GM23338 (cell line): ENCODE measurements at regions not wholly inside any gene's neighbourhood (a gene's known extent, or its start where the extent isn't known, plus 50 kb on each side); places are given as distances from the start of the nearest gene placed in this dataset.

ENCODE experiments used
- ATAC-seq: fragments of 200-7000 bp; cut with Tn5 transposase; 3 replicates; pipeline ENCODE4 v1.9.1; 2020
- DNase-seq: peaks from one replicate; pipeline ENCODE4 v3.0.0-alpha.2; 2015; ENCODE audit warnings: low spot score
- H2AFZ ChIP-seq: fragments of 200-600 bp; sonication (generic); 2 replicates; pipeline ENCODE4 v1.8.0; 2016; ENCODE audit warnings: antibody characterized with exemption, mild to moderate bottlenecking, moderate library complexity
- H3F3A ChIP-seq: fragments of 200-600 bp; sonication (generic); replicated peaks from 2 replicates; pipeline ENCODE4 v1.8.0; 2017; ENCODE audit warnings: antibody characterized with exemption, mixed run types, low read depth
- H3K27ac ChIP-seq: fragments of 200-600 bp; sonication (generic); 2 replicates; pipeline ENCODE4 v1.6.1; 2016; ENCODE audit warnings: low read depth
- H3K27me3 ChIP-seq: fragments of 200-600 bp; sonication (generic); 2 replicates; pipeline ENCODE4 v1.8.0; 2016; ENCODE audit warnings: mild to moderate bottlenecking, mixed run types, moderate library complexity; ENCODE audit not compliant: insufficient read depth
- H3K36me3 ChIP-seq: fragments of 200-600 bp; sonication (generic); 2 replicates; pipeline ENCODE4 v1.8.0; 2016; ENCODE audit warnings: mild to moderate bottlenecking; ENCODE audit not compliant: insufficient read depth
- H3K4me1 ChIP-seq: fragments of 200-600 bp; sonication (generic); 2 replicates; pipeline ENCODE4 v1.8.0; 2016; ENCODE audit warnings: mild to moderate bottlenecking, moderate library complexity; ENCODE audit not compliant: insufficient read depth
- H3K4me2 ChIP-seq: fragments of 200-600 bp; sonication (generic); 2 replicates; pipeline ENCODE4 v1.7.1; 2017; ENCODE audit warnings: mixed run types
- H3K4me3 ChIP-seq: fragments of 200-600 bp; sonication (generic); 2 replicates; pipeline ENCODE4 v1.6.1; 2016; ENCODE audit warnings: mixed run types
- H3K79me2 ChIP-seq: fragments of 200-600 bp; sonication (generic); replicated peaks from 2 replicates; pipeline ENCODE4 v1.8.0; 2017; ENCODE audit warnings: mild to moderate bottlenecking; ENCODE audit not compliant: insufficient read depth
- H3K9me2 ChIP-seq: fragments of 200-600 bp; sonication (generic); 2 replicates; pipeline ENCODE4 v1.8.0; 2017; ENCODE audit not compliant: insufficient read depth
- H4K20me1 ChIP-seq: fragments of 200-600 bp; sonication (generic); replicated peaks from 2 replicates; pipeline ENCODE4 v1.8.0; 2017; ENCODE audit warnings: mild to moderate bottlenecking; ENCODE audit not compliant: insufficient read depth
- H3K27ac Mint-ChIP-seq: 2 replicates; pipeline ENCODE4 v1.8.0; 2020; ENCODE audit warnings: inconsistent platforms, mild to moderate bottlenecking, moderate library complexity, mixed read lengths
- H3K27me3 Mint-ChIP-seq: 3 replicates; pipeline ENCODE4 v1.8.0; 2022; ENCODE audit warnings: low read depth, mild to moderate bottlenecking, moderate library complexity, mixed read lengths, inconsistent platforms; ENCODE audit not compliant: insufficient read depth, poor library complexity
- H3K36me3 Mint-ChIP-seq: 3 replicates; pipeline ENCODE4 v1.8.0; 2021; ENCODE audit warnings: low read depth, mild to moderate bottlenecking, inconsistent platforms, moderate library complexity, mixed read lengths
- H3K4me1 Mint-ChIP-seq: 3 replicates; pipeline ENCODE4 v1.8.0; 2020; ENCODE audit warnings: mild to moderate bottlenecking, inconsistent platforms, mixed read lengths
- H3K4me3 Mint-ChIP-seq: 3 replicates; pipeline ENCODE4 v1.8.0; 2021; ENCODE audit warnings: moderate library complexity, mild to moderate bottlenecking, inconsistent platforms, mixed read lengths
- H3K9me3 Mint-ChIP-seq: 3 replicates; pipeline ENCODE4 v1.8.0; 2020; ENCODE audit warnings: moderate library complexity, mild to moderate bottlenecking, inconsistent platforms, mixed read lengths
- CREB1 ChIP-seq: fragments of 250-450 bp; sonication (Bioruptor Pico); IDR thresholded peaks from 2 replicates; pipeline ENCODE4 v1.5.0; 2020; ENCODE audit warnings: low read depth, mild to moderate bottlenecking, moderate library complexity
- CTCF ChIP-seq, 2 experiments: fragments of 200-600 bp in 1 of 2; sonication (generic) in 1 of 2; conservative IDR thresholded peaks; 2 replicates each; pipeline versions ENCODE4 v1.5.1 to v1.6.1; 2016 to 2017; ENCODE audit warnings: antibody characterized with exemption in 2 of 2, low read depth in 2 of 2, mild to moderate bottlenecking in 2 of 2, moderate library complexity in 1 of 2
- EZH2 ChIP-seq: fragments of 200-600 bp; sonication (generic); IDR thresholded peaks from one replicate; pipeline ENCODE4 v1.8.0; 2017; ENCODE audit warnings: antibody characterized with exemption, mild to moderate bottlenecking, low read depth; ENCODE audit not compliant: unreplicated experiment
- EZH2phosphoT487 ChIP-seq: fragments of 200-600 bp; sonication (generic); IDR thresholded peaks from one replicate; pipeline ENCODE4 v1.8.1; 2018; ENCODE audit warnings: antibody characterized with exemption; ENCODE audit not compliant: unreplicated experiment
- JUNB ChIP-seq: IDR thresholded peaks from one replicate; pipeline ENCODE4 v1.6.1; 2016; ENCODE audit warnings: antibody characterized with exemption; ENCODE audit not compliant: unreplicated experiment
- NANOG ChIP-seq: IDR thresholded peaks from 2 replicates; pipeline ENCODE4 v1.6.1; 2016; ENCODE audit warnings: antibody characterized with exemption, borderline replicate concordance
- POLR2AphosphoS5 ChIP-seq: IDR thresholded peaks from 2 replicates; pipeline ENCODE4 v1.6.1; 2016; ENCODE audit warnings: antibody characterized with exemption, low read depth
- REST ChIP-seq: IDR thresholded peaks from one replicate; pipeline ENCODE4 v1.6.1; 2018; ENCODE audit warnings: antibody characterized with exemption; ENCODE audit not compliant: unreplicated experiment
- STAT1 ChIP-seq: IDR thresholded peaks from one replicate; pipeline ENCODE4 v1.6.1; 2016; ENCODE audit warnings: antibody characterized with exemption; ENCODE audit not compliant: unreplicated experiment
- ZNF114 ChIP-seq: fragments of 250-450 bp; sonication (Bioruptor Pico); IDR thresholded peaks from 2 replicates; pipeline ENCODE4 v1.5.0; 2020; ENCODE audit warnings: mild to moderate bottlenecking, moderate library complexity
- ZNF331 ChIP-seq: fragments of 250-450 bp; sonication (Bioruptor Pico); IDR thresholded peaks from 2 replicates; pipeline ENCODE4 v1.5.0; 2020; ENCODE audit warnings: low read depth, mild to moderate bottlenecking, moderate library complexity
- TF ChIP-seq, protein P1 (sequence below): fragments of 250-450 bp; sonication (Bioruptor Pico); IDR thresholded peaks from 2 replicates; pipeline ENCODE4 v1.5.0; 2020; ENCODE audit warnings: mild to moderate bottlenecking, moderate library complexity
- TF ChIP-seq, protein P2 (sequence below): IDR thresholded peaks from 2 replicates; pipeline ENCODE4 v1.6.1; 2016; ENCODE audit warnings: antibody characterized with exemption

GRCh38 chr10:78449554-78449953, 415.9 kb downstream of the RPS24 start:
- peaks cover 7% of the 10 kb centered on the region for H3K4me1 Mint-ChIP-seq

More at GRCh38 chr10:78449554-78449953, 415.9 kb downstream of the RPS24 start:
- Histone ChIP-seq H3K36me3 (no peaks in the 10 kb centered on the region), H3K27ac (no peak overlapping the region), H3F3A (no peaks in the 10 kb centered on the region), H3K4me2 (no peak overlapping the region), H3K9me2 (peaks cover 4% of the 10 kb centered on the region; the same call in 1 of the 2 replicates), H4K20me1 (no peaks in the 10 kb centered on the region), H3K79me2 (no peaks in the 10 kb centered on the region), H3K4me1 (no peaks in the 10 kb centered on the region), H3K4me3 (no peak overlapping the region), H3K27me3 (no peaks in the 10 kb centered on the region), H2AFZ (no peak overlapping the region)
- Mint-ChIP-seq H3K27ac (no peak overlapping the region), H3K9me3 (no peaks in the 10 kb centered on the region; the same call in 2 of the 3 replicates), H3K36me3 (no peaks in the 10 kb centered on the region), H3K27me3 (peaks cover 3% of the 10 kb centered on the region), H3K4me3 (no peak overlapping the region)
- no peak for DNase-seq
- TF ChIP-seq STAT1, result no peak
- no peak for TF ChIP-seq EZH2phosphoT487
- no peak for TF ChIP-seq ZNF331 (CRISPR knock-in tag)
- no peak for TF ChIP-seq CTCF (conservative IDR thresholded peaks at IDR 0.05; ENCODE audit: low read depth in 2 of 2)
- TF ChIP-seq, protein P1, sequence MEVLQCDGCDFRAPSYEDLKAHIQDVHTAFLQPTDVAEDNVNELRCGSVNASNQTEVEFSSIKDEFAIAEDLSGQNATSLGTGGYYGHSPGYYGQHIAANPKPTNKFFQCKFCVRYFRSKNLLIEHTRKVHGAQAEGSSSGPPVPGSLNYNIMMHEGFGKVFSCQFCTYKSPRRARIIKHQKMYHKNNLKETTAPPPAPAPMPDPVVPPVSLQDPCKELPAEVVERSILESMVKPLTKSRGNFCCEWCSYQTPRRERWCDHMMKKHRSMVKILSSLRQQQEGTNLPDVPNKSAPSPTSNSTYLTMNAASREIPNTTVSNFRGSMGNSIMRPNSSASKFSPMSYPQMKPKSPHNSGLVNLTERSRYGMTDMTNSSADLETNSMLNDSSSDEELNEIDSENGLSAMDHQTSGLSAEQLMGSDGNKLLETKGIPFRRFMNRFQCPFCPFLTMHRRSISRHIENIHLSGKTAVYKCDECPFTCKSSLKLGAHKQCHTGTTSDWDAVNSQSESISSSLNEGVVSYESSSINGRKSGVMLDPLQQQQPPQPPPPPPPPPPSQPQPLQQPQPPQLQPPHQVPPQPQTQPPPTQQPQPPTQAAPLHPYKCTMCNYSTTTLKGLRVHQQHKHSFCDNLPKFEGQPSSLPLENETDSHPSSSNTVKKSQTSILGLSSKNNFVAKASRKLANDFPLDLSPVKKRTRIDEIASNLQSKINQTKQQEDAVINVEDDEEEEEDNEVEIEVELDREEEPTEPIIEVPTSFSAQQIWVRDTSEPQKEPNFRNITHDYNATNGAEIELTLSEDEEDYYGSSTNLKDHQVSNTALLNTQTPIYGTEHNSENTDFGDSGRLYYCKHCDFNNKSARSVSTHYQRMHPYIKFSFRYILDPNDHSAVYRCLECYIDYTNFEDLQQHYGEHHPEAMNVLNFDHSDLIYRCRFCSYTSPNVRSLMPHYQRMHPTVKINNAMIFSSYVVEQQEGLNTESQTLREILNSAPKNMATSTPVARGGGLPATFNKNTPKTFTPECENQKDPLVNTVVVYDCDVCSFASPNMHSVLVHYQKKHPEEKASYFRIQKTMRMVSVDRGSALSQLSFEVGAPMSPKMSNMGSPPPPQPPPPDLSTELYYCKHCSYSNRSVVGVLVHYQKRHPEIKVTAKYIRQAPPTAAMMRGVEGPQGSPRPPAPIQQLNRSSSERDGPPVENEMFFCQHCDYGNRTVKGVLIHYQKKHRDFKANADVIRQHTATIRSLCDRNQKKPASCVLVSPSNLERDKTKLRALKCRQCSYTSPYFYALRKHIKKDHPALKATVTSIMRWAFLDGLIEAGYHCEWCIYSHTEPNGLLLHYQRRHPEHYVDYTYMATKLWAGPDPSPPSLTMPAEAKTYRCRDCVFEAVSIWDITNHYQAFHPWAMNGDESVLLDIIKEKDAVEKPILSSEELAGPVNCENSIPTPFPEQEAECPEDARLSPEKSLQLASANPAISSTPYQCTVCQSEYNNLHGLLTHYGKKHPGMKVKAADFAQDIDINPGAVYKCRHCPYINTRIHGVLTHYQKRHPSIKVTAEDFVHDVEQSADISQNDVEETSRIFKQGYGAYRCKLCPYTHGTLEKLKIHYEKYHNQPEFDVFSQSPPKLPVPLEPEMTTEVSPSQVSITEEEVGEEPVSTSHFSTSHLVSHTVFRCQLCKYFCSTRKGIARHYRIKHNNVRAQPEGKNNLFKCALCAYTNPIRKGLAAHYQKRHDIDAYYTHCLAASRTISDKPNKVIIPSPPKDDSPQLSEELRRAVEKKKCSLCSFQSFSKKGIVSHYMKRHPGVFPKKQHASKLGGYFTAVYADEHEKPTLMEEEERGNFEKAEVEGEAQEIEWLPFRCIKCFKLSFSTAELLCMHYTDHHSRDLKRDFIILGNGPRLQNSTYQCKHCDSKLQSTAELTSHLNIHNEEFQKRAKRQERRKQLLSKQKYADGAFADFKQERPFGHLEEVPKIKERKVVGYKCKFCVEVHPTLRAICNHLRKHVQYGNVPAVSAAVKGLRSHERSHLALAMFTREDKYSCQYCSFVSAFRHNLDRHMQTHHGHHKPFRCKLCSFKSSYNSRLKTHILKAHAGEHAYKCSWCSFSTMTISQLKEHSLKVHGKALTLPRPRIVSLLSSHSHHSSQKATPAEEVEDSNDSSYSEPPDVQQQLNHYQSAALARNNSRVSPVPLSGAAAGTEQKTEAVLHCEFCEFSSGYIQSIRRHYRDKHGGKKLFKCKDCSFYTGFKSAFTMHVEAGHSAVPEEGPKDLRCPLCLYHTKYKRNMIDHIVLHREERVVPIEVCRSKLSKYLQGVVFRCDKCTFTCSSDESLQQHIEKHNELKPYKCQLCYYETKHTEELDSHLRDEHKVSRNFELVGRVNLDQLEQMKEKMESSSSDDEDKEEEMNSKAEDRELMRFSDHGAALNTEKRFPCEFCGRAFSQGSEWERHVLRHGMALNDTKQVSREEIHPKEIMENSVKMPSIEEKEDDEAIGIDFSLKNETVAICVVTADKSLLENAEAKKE (CRISPR knock-in tag), result no peak
- TF ChIP-seq ZNF114, result no peak
- no peak for TF ChIP-seq EZH2
- TF ChIP-seq, protein P2, sequence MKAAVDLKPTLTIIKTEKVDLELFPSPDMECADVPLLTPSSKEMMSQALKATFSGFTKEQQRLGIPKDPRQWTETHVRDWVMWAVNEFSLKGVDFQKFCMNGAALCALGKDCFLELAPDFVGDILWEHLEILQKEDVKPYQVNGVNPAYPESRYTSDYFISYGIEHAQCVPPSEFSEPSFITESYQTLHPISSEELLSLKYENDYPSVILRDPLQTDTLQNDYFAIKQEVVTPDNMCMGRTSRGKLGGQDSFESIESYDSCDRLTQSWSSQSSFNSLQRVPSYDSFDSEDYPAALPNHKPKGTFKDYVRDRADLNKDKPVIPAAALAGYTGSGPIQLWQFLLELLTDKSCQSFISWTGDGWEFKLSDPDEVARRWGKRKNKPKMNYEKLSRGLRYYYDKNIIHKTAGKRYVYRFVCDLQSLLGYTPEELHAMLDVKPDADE, result no peak
- TF ChIP-seq JUNB, result no peak
- no peak for TF ChIP-seq NANOG
- TF ChIP-seq REST, result no peak
- TF ChIP-seq POLR2AphosphoS5, result no peak
- no peak for TF ChIP-seq CREB1
- no peak for ATAC-seq
